ENCODE measurements at regions not wholly inside any gene's neighbourhood (a gene's known extent, or its start where the extent isn't known, plus 50 kb on each side); places are given as distances from the start of the nearest gene placed in this dataset.
A peak's percentile ranks its signal among the peaks of the same experiment; 100 is the strongest.

GRCh38 chrX:73932522-73932921, 80.0 kb upstream of the XIST start:
- ChIA-PET POLR2A (interaction anchor here (0.8 kb wide), 1 partner anchor 82 kb away, joined by 4 read pairs; no protein-coding TSS in a partner anchor), CTCF (no interaction called here)
- TF ChIP-seq ZNF707 (tag by site-specific recombination; IDR thresholded peaks at IDR 0.05) (no peak), ZNF16 (tag by site-specific recombination; IDR thresholded peaks at IDR 0.05; ENCODE audit: low read depth) (no peak), ZNF843 (tag by site-specific recombination; IDR thresholded peaks at IDR 0.05) (no peak), ZNF558 (tag by site-specific recombination; IDR thresholded peaks at IDR 0.05) (no peak), ZNF174 (tag by site-specific recombination; IDR thresholded peaks at IDR 0.05) (no peak), ZNF280C (tag by site-specific recombination; IDR thresholded peaks at IDR 0.05) (no peak), SETDB1 (IDR thresholded peaks at IDR 0.05; ENCODE audit: insufficient read length, low read length) (no peak), ZNF555 (tag by site-specific recombination; conservative IDR thresholded peaks at IDR 0.05) (no peak), ZNF266 (tag by site-specific recombination; IDR thresholded peaks at IDR 0.05; ENCODE audit: low read depth) (no peak), ZFP37 (tag by site-specific recombination; IDR thresholded peaks at IDR 0.05) (no peak), HOXA7 (CRISPR knock-in tag; IDR thresholded peaks at IDR 0.05; ENCODE audit: borderline replicate concordance) (no peak), ZNF670 (tag by site-specific recombination; IDR thresholded peaks at IDR 0.05; ENCODE audit: low read depth) (no peak)

DNA sequence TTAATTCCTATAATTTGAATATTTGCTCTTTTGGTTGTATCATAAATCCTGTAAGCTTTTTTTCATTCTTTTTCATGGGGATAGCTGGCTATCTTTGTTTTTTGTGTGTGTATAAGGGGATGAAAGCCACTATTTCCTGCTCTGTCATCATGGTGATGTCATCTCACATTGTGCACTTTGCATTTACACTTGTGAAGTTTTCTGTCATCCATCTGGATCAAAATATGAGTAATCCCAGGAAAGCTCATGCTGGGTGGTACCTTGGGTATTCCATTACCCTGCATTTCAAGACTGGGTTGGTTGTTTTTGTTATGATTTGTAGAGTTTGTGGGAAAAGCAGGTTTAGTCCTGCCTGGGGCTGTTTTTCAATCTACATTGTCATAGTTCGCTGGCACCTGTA, 77.8 kb upstream of the XIST start:
- no peak overlapping the region for H3K27ac ChIP-seq (ENCODE audit: extremely low read depth, low read depth, low read length)
- H3K4me3 ChIP-seq (ENCODE audit: low read depth, low read length): no peak overlapping the region
- CTCF ChIA-PET: interaction anchor here (0.6 kb wide), 2 partner anchors 64 to 78 kb away, joined by 4 to 5 read pairs; partner anchors contain the start of gene XIST
- H3K36me3 ChIP-seq (ENCODE audit: control insufficient read depth in 2 of 2, insufficient read depth in 1 of 2, low read length in 2 of 2): no peaks in the 10 kb centered on the region; a peak in 1 of 3 replicates
- POLR2A ChIA-PET: interaction anchor here (1.0 to 2.1 kb wide), 5 partner anchors 13 to 80 kb away, joined by 3 to 12 read pairs (median 5); partner anchors contain the start of gene XIST
- H3K9me3 ChIP-seq (ENCODE audit: control insufficient read depth, insufficient read depth, low read depth, low read length): peaks cover 2% of the 10 kb centered on the region
- H3K4me1 ChIP-seq (ENCODE audit: control insufficient read depth, insufficient read depth, low read length): no peaks in the 10 kb centered on the region
- TF ChIP-seq ZNF280C (tag by site-specific recombination; IDR thresholded peaks at IDR 0.05) (no peak), ZBTB21 (tag by site-specific recombination; IDR thresholded peaks at IDR 0.05) (peak; percentile 77), ZBTB20 (tag by site-specific recombination; IDR thresholded peaks at IDR 0.05) (no peak), ZBTB48 (tag by site-specific recombination; IDR thresholded peaks at IDR 0.05) (no peak), ZNF184 (tag by site-specific recombination; IDR thresholded peaks at IDR 0.05) (0 out of 2 replicates have a peak, but pooled peaks have one; percentile 56), ZNF624 (tag by site-specific recombination; IDR thresholded peaks at IDR 0.05) (no peak), ZNF112 (tag by site-specific recombination; IDR thresholded peaks at IDR 0.05) (peak; percentile 78), GLIS2 (tag by site-specific recombination; IDR thresholded peaks at IDR 0.05) (no peak), ZNF121 (tag by site-specific recombination; IDR thresholded peaks at IDR 0.05) (no peak), ZNF140 (tag by site-specific recombination; IDR thresholded peaks at IDR 0.05) (no peak), ATF2 (tag by site-specific recombination; IDR thresholded peaks at IDR 0.05; ENCODE audit: low read depth) (peak; percentile 98), ZNF18 (tag by site-specific recombination; IDR thresholded peaks at IDR 0.05) (no peak), KLF1 (tag by site-specific recombination; IDR thresholded peaks at IDR 0.05) (peak; percentile 25; the same call in 1 of the 2 replicates), ZNF24 (tag by site-specific recombination; IDR thresholded peaks at IDR 0.05) (no peak), ZBTB8A (tag by site-specific recombination; IDR thresholded peaks at IDR 0.05) (no peak), ZNF391 (tag by site-specific recombination; IDR thresholded peaks at IDR 0.05; ENCODE audit: borderline replicate concordance, low read depth) (no peak)
- TF ChIP-seq, protein P1, sequence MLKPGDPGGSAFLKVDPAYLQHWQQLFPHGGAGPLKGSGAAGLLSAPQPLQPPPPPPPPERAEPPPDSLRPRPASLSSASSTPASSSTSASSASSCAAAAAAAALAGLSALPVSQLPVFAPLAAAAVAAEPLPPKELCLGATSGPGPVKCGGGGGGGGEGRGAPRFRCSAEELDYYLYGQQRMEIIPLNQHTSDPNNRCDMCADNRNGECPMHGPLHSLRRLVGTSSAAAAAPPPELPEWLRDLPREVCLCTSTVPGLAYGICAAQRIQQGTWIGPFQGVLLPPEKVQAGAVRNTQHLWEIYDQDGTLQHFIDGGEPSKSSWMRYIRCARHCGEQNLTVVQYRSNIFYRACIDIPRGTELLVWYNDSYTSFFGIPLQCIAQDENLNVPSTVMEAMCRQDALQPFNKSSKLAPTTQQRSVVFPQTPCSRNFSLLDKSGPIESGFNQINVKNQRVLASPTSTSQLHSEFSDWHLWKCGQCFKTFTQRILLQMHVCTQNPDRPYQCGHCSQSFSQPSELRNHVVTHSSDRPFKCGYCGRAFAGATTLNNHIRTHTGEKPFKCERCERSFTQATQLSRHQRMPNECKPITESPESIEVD (tag by site-specific recombination; IDR thresholded peaks at IDR 0.05): peak; percentile 85

More at GRCh38 chrX:73932522-73932921, 80.0 kb upstream of the XIST start:
- no peak overlapping the region for H3K4me3 ChIP-seq (ENCODE audit: low read depth, low read length)
- no peaks in the 10 kb centered on the region; a peak in 1 of 3 replicates for H3K36me3 ChIP-seq (ENCODE audit: control insufficient read depth in 2 of 2, insufficient read depth in 1 of 2, low read length in 2 of 2)
- H3K9me3 ChIP-seq (ENCODE audit: control insufficient read depth, insufficient read depth, low read depth, low read length): peaks cover 2% of the 10 kb centered on the region
- H3K27ac ChIP-seq (ENCODE audit: extremely low read depth, low read depth, low read length): no peak overlapping the region
- no peaks in the 10 kb centered on the region for H3K4me1 ChIP-seq (ENCODE audit: control insufficient read depth, insufficient read depth, low read length)

Data from HEK293 (cell line).